NT2/D1 (cell line): ENCODE measurements at regions not wholly inside any gene's neighbourhood (a gene's known extent, or its start where the extent isn't known, plus 50 kb on each side); places are given as distances from the start of the nearest gene placed in this dataset.

Experiments used
- DNase-seq: peaks from one replicate; pipeline ENCODE4 v3.0.0-alpha.2; 2011; ENCODE audit warnings: low read depth, low spot score
- H3K27me3 ChIP-seq: 2 replicates; pipeline ENCODE4 v1.6.0; 2011; ENCODE audit warnings: mild to moderate bottlenecking; ENCODE audit not compliant: insufficient read length, insufficient read depth
- H3K36me3 ChIP-seq: 2 replicates; pipeline ENCODE4 v1.6.1; 2011; ENCODE audit warnings: mild to moderate bottlenecking, low read length, mixed read lengths; ENCODE audit not compliant: insufficient read depth, insufficient read length
- H3K4me1 ChIP-seq: 2 replicates; pipeline ENCODE4 v1.5.1; 2011; ENCODE audit not compliant: insufficient read depth, insufficient read length
- H3K4me3 ChIP-seq: 2 replicates; pipeline ENCODE4 v1.5.1; 2011; ENCODE audit warnings: low read depth; ENCODE audit not compliant: insufficient read length
- H3K9ac ChIP-seq: 2 replicates; pipeline ENCODE4 v1.6.0; 2011; ENCODE audit warnings: low read depth; ENCODE audit not compliant: insufficient read length
- H3K9me3 ChIP-seq: 2 replicates; pipeline ENCODE4 v1.5.1; 2011; ENCODE audit warnings: mild to moderate bottlenecking, low read length; ENCODE audit not compliant: insufficient read depth
- SUZ12 ChIP-seq: IDR thresholded peaks from 2 replicates; pipeline ENCODE4 v1.6.1; 2011; ENCODE audit not compliant: insufficient read length, insufficient read depth; ENCODE audit errors: extremely low read depth
- YY1 ChIP-seq: IDR thresholded peaks from 2 replicates; pipeline ENCODE4 v1.6.1; 2011; ENCODE audit not compliant: insufficient read length, insufficient read depth
- ZNF274 ChIP-seq: IDR thresholded peaks from 2 replicates; pipeline ENCODE4 v1.6.1; 2011; ENCODE audit warnings: mild to moderate bottlenecking, low read depth, low read length

DNA sequence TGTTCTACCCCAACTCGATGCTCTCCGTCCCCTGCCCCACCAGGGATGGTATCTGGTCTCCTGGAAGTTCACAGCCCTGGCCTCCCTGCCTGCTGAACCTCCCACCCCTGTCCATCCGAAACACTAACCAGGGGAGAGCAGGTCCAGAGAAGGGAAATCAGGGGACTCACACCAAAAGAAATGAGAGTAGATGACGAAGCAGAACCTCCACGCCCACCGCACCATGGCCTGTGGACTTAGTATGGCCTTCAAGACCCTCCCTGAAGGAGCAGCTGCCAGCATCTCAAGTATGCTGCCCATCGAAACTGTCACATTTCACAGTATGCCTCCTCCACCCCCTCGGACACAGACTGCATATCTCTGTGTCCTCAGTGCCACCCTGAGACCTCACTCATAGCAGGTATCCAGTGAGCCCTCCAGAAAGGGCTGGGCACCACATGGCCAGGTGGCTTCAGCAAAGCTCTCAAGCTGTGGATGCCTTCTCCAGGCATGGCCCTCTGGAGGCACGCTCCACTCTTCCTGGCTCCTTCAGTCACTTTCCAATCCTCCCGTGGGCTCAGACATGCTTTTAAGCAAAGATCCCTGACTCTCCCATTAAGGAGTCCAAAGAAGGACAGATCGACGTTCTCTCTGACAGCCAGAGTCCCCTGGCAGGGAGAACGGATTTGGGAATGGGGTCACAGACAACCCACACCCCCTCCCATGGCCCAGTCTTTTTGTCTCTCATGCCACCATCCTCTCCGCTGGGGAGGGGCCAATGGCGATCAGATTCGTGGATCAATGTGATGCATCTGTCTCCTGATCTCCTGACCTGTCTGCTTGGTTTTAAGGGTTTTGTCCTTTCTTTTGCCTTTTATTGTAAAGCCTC lies 158.4 kb downstream of the ANKRD60 start:
- TF ChIP-seq ZNF274 (no peak), YY1 (no peak), SUZ12 (no peak)
- peaks cover 8% of the 10 kb centered on the region for H3K4me1 ChIP-seq
- H3K9ac ChIP-seq, result no peak overlapping the region
- peaks cover 2% of the 10 kb centered on the region for H3K27me3 ChIP-seq
- DNase-seq, result no peak
- H3K4me3 ChIP-seq, result no peak overlapping the region
- no peaks in the 10 kb centered on the region for H3K36me3 ChIP-seq
- no peaks in the 10 kb centered on the region for H3K9me3 ChIP-seq

DNA sequence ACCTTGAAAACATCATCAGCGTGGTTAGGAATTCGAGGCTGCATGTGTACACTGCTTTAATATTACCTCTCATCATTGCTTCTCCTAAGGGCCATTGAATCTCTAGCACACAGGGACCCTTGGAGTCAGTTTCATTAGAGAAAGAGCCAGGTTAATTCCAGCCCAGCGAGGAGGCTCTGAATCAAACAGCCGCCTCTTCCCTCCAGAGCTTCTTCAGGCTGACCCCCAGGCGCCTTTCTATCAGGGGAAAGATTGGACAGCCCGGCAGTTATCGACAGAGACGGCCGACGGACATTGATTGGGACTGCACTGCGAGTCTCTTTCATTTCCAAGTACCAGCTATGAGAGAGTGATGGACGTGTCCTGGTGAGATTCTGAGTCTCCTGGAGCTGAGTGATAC lies 159.2 kb downstream of the ANKRD60 start:
- Histone ChIP-seq H3K9ac (no peak overlapping the region), H3K27me3 (peaks cover 2% of the 10 kb centered on the region), H3K4me3 (no peak overlapping the region), H3K4me1 (peaks cover 3% of the 10 kb centered on the region), H3K9me3 (no peaks in the 10 kb centered on the region), H3K36me3 (no peaks in the 10 kb centered on the region)
- no peak for DNase-seq
- no peak for TF ChIP-seq YY1
- TF ChIP-seq SUZ12, result no peak
- TF ChIP-seq ZNF274, result no peak

GRCh38 chr20:58065508-58066361 lies 162.7 kb downstream of the ANKRD60 start:
- Histone ChIP-seq H3K27me3 (peaks cover 2% of the 10 kb centered on the region), H3K4me1 (no peaks in the 10 kb centered on the region), H3K9ac (no peak overlapping the region), H3K9me3 (peaks cover 9% of the 10 kb centered on the region), H3K36me3 (no peaks in the 10 kb centered on the region), H3K4me3 (no peak overlapping the region)
- no peak for DNase-seq
- no peak for TF ChIP-seq ZNF274
- no peak for TF ChIP-seq YY1
- TF ChIP-seq SUZ12, result no peak

DNA sequence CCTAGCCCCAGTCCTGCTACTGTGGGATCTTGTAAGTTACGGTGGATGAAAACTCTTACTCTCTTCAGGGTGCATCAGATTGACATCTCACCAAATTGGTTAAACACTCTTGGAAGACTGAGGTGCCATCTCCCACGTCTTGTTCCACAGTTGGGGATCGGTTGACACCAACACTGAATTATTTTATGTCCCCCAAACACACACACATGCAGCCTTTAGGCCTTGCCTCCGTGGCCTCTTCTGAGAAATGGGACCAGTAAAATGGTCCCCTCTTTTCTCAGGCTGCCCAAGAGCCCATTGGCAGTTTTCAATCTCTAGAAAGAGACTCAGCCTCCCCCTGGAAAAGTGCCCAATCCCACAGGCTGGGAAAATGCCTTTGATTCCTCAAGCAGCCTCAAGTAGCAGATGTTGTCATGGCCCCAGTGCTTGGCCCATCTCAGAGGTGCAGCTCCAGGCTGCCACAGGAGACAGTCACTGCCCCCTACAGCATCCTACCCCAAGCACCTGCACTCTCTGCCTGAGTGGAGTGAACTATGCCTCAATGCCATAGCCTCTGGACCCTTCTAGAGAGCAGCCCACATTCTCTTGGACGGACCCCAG lies 163.9 kb downstream of the ANKRD60 start:
- H3K36me3 ChIP-seq, result no peaks in the 10 kb centered on the region
- H3K9ac ChIP-seq, result no peak overlapping the region
- TF ChIP-seq ZNF274 (no peak), SUZ12 (no peak), YY1 (no peak)

GRCh38 chr20:58059260-58059544 lies 169.3 kb downstream of the ANKRD60 start:
- Histone ChIP-seq H3K27me3 (no peaks in the 10 kb centered on the region), H3K4me1 (peaks cover 20% of the 10 kb centered on the region), H3K9me3 (peaks cover 9% of the 10 kb centered on the region), H3K36me3 (no peaks in the 10 kb centered on the region), H3K4me3 (no peak overlapping the region), H3K9ac (no peak overlapping the region)
- no peak for DNase-seq
- TF ChIP-seq ZNF274 (no peak), SUZ12 (no peak), YY1 (no peak)

More for the DNA sequence above, 163.9 kb downstream of the ANKRD60 start:
- DNase-seq, result no peak
- H3K9me3 ChIP-seq, result peaks cover 9% of the 10 kb centered on the region
- peaks cover 2% of the 10 kb centered on the region for H3K27me3 ChIP-seq
- H3K4me1 ChIP-seq, result no peaks in the 10 kb centered on the region
- H3K4me3 ChIP-seq, result no peak overlapping the region

GRCh38 chr20:58058421-58059259 lies 169.8 kb downstream of the ANKRD60 start:
- Histone ChIP-seq H3K4me3 (no peak overlapping the region), H3K27me3 (no peaks in the 10 kb centered on the region), H3K9me3 (peaks cover 9% of the 10 kb centered on the region), H3K4me1 (peaks cover 20% of the 10 kb centered on the region), H3K9ac (no peak overlapping the region), H3K36me3 (no peaks in the 10 kb centered on the region)
- TF ChIP-seq ZNF274, result no peak
- no peak for TF ChIP-seq YY1
- no peak for TF ChIP-seq SUZ12
- no peak for DNase-seq
